GM12875 (cell line): ENCODE measurements at regions not wholly inside any gene's neighbourhood (a gene's known extent, or its start where the extent isn't known, plus 50 kb on each side); places are given as distances from the start of the nearest gene placed in this dataset.
"Not testable (repeated sequence)": the region's sequence is repeated elsewhere in the genome, so short reads cannot be mapped to it uniquely, and the experiment has no call there.

Experiments used
- H3K4me3 ChIP-seq: one replicate; pipeline ENCODE4 v1.5.1; 2011; ENCODE audit warnings: low read depth, low read length, control low read depth
- TF ChIP-seq, protein P1 (sequence below): IDR thresholded peaks from 2 replicates; pipeline ENCODE4 v1.5.1; 2011; ENCODE audit warnings: low read depth, mild to moderate bottlenecking, control low read depth, inconsistent platforms, low read length, moderate library complexity, borderline replicate concordance; ENCODE audit not compliant: insufficient read depth

DNA sequence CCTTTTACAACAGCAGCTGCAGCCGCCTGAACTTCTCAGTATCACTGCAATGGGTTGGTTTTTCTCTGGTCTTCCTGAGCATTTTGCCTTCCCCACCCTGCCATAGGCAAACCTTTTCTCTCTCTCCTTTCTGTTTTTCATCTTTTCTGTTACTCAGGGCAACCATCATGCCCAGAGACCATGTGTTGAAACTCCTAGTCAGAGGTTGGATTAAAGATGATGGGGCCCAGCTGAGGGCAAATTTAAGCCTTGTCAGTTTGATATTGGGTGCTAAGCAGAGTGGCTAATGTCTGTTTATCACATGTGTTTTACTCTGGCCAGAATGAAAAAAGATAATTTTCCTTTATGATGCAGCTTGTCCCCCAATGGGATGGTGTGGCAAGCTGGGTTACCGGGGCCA, 107.9 kb upstream of the PMCH start:
- TF ChIP-seq, protein P1, sequence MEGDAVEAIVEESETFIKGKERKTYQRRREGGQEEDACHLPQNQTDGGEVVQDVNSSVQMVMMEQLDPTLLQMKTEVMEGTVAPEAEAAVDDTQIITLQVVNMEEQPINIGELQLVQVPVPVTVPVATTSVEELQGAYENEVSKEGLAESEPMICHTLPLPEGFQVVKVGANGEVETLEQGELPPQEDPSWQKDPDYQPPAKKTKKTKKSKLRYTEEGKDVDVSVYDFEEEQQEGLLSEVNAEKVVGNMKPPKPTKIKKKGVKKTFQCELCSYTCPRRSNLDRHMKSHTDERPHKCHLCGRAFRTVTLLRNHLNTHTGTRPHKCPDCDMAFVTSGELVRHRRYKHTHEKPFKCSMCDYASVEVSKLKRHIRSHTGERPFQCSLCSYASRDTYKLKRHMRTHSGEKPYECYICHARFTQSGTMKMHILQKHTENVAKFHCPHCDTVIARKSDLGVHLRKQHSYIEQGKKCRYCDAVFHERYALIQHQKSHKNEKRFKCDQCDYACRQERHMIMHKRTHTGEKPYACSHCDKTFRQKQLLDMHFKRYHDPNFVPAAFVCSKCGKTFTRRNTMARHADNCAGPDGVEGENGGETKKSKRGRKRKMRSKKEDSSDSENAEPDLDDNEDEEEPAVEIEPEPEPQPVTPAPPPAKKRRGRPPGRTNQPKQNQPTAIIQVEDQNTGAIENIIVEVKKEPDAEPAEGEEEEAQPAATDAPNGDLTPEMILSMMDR, result no peak
- H3K4me3 ChIP-seq, result no peak overlapping the region

DNA sequence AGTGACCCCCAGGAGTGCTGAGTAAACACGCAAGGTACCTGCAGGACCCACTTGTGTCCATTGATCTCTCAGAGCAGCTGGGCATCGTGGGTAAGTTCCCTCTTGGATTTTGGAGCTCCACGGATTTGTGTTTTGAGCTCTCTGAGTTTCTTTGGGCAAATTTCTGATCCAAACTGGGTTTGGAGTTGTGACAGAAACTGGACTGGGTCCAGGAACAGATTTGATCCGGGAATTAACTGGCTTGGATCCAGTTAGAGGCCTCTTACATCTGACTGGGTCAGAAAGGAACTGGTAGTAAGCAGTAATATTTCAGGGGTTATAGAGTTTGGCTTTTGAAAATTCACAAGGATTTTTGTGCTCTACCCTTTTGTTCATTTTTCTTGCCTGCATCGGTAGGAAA, 107.0 kb upstream of the PMCH start:
- H3K4me3 ChIP-seq, result not testable (repeated sequence)

DNA sequence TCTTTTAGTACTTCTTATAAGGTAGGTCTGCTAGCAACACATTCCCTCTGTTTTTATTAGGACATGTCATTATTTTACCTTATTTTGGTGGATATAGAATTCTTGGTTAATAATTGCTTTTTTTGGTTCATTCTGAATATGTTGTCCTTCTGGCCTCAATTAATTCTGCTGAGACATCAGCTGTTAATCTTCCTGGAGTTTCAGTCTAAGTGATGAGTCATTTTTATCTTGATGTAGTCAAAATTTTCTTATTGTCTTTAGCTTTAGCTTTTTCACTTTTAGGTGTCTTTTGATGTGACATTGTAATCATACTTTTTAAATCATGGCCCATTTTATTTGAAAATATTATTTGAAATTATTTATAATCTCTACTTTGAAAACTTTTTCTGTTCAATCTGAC, 104.9 kb upstream of the PMCH start:
- H3K4me3 ChIP-seq, result no peak overlapping the region
- TF ChIP-seq, protein P1, result no peak

DNA sequence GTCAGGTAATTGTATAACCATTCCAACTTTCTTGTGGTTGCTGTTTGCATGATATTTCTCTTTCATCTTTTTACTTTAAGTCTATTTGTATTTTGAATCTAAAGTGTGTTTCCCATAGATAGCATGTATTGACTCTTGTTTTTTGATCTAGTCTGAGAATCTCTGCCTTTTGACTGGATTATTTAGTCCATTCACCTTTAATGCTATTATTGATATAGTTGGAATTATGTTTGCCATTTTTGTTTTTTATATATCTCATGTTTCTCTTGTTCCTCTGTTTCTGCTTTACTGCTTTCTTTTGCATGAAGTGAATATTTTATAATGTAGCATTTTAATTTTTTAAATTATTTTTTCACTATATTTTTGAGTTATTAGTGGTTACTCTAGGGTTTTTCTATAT, 103.9 kb upstream of the PMCH start:
- H3K4me3 ChIP-seq, result no peak overlapping the region
- TF ChIP-seq, protein P1, result no peak

DNA sequence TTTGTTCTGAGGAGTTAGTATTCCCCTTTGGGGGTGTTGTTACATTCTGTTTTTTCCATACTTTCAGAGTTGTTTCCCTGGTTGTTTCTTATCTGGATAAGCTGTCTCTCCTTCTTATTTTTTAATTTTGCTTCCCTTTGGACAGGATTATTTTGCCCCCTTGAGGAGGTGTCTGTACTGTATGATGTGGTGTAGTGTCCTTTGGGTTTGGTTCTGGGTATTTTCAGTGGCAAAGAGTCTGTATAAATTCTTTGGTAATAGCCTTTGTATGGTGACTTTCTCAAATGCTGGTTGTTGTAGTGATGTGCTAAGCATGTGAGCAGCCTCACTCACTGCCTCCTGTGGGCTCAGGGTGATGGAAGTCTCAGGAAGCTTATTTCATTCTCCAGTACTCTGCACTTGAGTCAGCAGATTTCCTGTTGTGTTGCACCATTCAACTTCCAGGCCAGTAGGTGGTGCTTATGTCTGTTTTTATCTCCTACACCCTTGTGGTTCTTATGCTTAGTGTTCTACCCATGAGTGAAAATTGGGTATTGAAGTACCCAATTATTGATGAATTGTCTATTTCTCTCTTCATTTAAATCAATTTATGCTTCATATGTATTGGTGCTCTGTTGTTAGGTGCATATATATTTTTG, 103.3 kb upstream of the PMCH start:
- TF ChIP-seq, protein P1, result peak; percentile 53; the same call in 1 of the 2 replicates
- no peak overlapping the region for H3K4me3 ChIP-seq

DNA sequence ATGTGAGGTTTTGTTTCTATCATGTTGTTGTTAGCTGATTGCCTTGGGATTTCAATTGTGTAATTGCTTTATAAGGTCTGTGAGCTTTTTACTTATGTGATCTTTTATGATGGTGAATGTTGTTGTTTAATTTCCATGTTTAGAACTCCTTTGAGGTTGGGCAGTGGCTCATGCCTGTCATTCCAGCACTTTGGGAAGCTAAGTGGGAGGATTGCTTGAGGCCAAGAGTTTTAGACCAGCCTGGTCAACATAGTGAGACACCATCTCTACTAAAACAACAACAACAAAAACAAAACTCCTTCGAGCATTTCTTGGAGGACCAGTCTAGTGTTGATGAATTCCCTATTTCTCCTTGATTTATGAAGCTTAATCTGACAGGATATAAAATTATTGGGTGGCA, 102.1 kb upstream of the PMCH start:
- H3K4me3 ChIP-seq, result no peak overlapping the region
- TF ChIP-seq, protein P1, result no peak

DNA sequence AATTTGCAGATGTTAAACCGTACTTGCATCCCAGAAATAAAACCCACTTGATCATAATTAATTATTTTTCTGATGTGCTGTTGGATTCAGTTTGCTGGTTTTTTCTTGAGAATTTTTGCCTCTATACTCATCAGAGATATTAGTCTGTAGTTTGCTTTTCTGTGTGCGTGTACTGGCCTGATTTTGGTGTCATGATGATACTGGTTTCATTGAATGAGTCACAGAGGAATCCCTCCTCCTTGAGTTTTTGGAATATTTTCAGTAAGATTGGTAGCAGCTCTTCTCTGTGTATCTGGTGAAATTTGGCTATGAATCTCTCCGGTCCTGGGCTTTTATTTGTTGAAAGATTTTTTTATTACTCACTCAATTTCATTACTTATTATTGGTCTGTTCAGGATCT, 100.4 kb upstream of the PMCH start:
- TF ChIP-seq, protein P1, result no peak
- H3K4me3 ChIP-seq, result no peak overlapping the region

DNA sequence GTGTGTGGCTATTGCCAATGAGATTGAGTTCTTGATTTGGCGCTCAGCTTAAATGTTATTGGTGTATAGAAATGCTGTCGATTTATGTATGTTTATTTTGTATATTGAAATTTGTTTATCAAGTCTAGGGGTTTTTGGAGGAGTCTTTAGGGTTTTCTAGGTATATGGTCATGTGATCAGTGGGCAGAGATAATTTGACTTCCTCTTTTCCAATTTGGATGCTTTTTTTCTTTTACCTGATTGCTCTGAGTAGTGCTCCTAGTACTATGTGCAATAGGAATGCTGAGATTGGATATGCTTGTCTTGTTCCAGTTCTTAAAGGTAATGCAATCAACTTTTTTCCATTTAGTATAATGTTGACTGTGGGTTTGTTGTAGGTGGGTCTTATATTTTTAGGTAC, 99.8 kb upstream of the PMCH start:
- H3K4me3 ChIP-seq, result no peak overlapping the region
- TF ChIP-seq, protein P1, result no peak
